Right atrium auricular region (tissue), 2 donors: ENCODE measurements at regions not wholly inside any gene's neighbourhood (a gene's known extent, or its start where the extent isn't known, plus 50 kb on each side); places are given as distances from the start of the nearest gene placed in this dataset.
"Not testable (repeated sequence)": the region's sequence is repeated elsewhere in the genome, so short reads cannot be mapped to it uniquely, and the experiment has no call there.

ENCODE experiments used
- DNase-seq: peaks from one replicate; pipeline ENCODE4 v3.0.0-alpha.2; 2019; ENCODE audit warnings: low spot score
- H3K27ac ChIP-seq, 2 donors: fragments of 200-600 bp; sonication (generic); 1 replicate in 1 of 2; 2 replicates in 1 of 2; pipeline ENCODE4 v1.5.1; 2016 to 2019
- H3K27me3 ChIP-seq, 2 donors: fragments of 200-600 bp; sonication (generic); one replicate each; pipeline versions ENCODE4 v1.5.1 to v1.6.0; 2017 to 2019
- H3K36me3 ChIP-seq: fragments of 200-600 bp; sonication (generic); one replicate; pipeline ENCODE4 v1.5.1; 2016
- H3K4me1 ChIP-seq, 2 donors: fragments of 200-600 bp; sonication (generic); one replicate each; pipeline versions ENCODE4 v1.5.1 to v1.6.0; 2017 to 2019
- H3K4me3 ChIP-seq, 2 donors: fragments of 200-600 bp; sonication (generic); 1 replicate in 1 of 2; 2 replicates in 1 of 2; pipeline ENCODE4 v1.5.1; 2017 to 2019; ENCODE audit warnings: mild to moderate bottlenecking in 1 of 2, moderate library complexity in 1 of 2
- H3K9me3 ChIP-seq, 2 donors: fragments of 200-600 bp; sonication (generic); one replicate each; pipeline ENCODE4 v1.5.1; 2019
- TF ChIP-seq, protein P1 (sequence below), 2 donors: fragments of 200-600 bp; sonication (generic); IDR thresholded peaks; one replicate each; pipeline ENCODE4 v1.5.1; 2019; ENCODE audit warnings: antibody characterized with exemption in 2 of 2

DNA sequence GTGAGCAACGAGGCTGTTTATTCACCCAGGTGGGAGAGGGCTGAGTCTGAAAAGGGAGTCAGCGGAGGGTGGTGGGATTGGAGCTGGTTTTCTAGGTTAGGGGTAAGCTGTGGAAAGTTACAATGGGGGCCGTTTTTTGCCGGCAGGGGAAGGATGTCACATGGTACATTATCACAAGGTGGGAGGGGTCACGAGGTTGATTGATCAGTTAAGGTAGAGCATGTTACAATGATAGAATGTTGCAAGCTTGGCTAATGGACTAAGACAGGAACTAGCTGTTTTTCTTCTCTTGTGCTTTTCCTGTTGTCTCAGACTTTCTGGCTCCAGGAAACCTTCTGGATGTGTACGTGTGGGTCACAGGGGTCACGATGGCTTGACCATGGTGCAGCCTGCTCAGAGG lies 536.3 kb upstream of the HTR2C start:
- H3K27me3 ChIP-seq, result no peaks in the 10 kb centered on the region
- DNase-seq, result no peak
- no peaks in the 10 kb centered on the region for H3K4me1 ChIP-seq
- TF ChIP-seq, protein P1, sequence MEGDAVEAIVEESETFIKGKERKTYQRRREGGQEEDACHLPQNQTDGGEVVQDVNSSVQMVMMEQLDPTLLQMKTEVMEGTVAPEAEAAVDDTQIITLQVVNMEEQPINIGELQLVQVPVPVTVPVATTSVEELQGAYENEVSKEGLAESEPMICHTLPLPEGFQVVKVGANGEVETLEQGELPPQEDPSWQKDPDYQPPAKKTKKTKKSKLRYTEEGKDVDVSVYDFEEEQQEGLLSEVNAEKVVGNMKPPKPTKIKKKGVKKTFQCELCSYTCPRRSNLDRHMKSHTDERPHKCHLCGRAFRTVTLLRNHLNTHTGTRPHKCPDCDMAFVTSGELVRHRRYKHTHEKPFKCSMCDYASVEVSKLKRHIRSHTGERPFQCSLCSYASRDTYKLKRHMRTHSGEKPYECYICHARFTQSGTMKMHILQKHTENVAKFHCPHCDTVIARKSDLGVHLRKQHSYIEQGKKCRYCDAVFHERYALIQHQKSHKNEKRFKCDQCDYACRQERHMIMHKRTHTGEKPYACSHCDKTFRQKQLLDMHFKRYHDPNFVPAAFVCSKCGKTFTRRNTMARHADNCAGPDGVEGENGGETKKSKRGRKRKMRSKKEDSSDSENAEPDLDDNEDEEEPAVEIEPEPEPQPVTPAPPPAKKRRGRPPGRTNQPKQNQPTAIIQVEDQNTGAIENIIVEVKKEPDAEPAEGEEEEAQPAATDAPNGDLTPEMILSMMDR (IDR thresholded peaks at IDR 0.05), result no peak
- H3K27ac ChIP-seq, result no peak overlapping the region
- H3K4me3 ChIP-seq, result no peak overlapping the region
- no peaks in the 10 kb centered on the region for H3K9me3 ChIP-seq
- H3K36me3 ChIP-seq, result no peaks in the 10 kb centered on the region

DNA sequence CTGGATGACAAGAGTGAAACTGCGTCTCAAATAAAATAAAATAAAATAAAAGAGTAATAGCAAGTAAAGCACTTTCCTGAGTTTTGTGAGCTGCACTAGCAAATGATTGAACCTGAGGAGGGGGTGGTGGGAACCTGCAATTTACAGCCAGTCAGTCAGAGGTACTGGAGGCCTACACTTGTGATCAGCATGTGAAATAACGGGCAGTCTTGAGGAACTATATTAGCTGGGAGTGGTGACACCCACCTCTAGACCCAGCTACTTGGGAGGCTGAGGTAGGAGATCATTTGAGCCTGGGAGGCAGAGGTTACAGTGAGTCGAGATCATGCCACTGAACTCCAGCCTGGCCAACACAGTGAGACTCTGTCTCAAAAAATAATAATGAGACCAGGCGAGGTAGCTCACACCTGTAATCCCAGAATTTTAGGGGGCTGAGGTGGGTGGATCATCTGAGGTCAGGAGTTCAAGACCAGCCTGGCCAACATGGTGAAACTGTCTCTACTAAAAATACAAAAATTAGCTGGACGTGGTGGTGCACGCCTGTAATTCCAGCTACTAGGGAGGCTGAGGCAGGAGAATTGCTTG lies 537.1 kb upstream of the HTR2C start:
- H3K27ac ChIP-seq, result no peak overlapping the region
- H3K4me3 ChIP-seq, result no peak overlapping the region
- H3K4me1 ChIP-seq, result no peaks in the 10 kb centered on the region
- no peak for DNase-seq
- no peaks in the 10 kb centered on the region for H3K9me3 ChIP-seq
- H3K27me3 ChIP-seq, result no peaks in the 10 kb centered on the region
- TF ChIP-seq, protein P1 (IDR thresholded peaks at IDR 0.05), result no peak
- no peaks in the 10 kb centered on the region for H3K36me3 ChIP-seq

DNA sequence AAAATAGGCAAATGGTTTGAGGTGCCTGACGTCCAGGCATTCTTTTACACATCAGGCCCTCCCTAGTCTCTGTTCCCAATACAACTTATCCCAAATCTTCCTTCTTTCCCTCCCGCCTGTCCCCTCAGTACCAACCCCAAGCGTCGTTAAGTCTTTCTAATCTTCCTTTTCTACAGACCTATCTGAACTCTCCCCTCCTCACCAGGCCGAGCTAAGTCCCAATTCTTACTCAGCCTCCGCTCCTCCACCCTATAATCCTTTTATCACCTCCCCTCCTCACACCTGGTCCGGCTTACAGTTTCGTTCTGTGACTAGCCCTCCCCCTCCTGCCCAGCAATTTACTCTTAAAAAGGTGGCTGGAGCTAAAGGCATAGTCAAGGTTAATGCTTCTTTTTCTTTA lies 542.4 kb upstream of the HTR2C start:
- not testable (repeated sequence) for H3K9me3 ChIP-seq, H3K4me1 ChIP-seq, H3K4me3 ChIP-seq, H3K27me3 ChIP-seq, H3K36me3 ChIP-seq, H3K27ac ChIP-seq, DNase-seq

DNA sequence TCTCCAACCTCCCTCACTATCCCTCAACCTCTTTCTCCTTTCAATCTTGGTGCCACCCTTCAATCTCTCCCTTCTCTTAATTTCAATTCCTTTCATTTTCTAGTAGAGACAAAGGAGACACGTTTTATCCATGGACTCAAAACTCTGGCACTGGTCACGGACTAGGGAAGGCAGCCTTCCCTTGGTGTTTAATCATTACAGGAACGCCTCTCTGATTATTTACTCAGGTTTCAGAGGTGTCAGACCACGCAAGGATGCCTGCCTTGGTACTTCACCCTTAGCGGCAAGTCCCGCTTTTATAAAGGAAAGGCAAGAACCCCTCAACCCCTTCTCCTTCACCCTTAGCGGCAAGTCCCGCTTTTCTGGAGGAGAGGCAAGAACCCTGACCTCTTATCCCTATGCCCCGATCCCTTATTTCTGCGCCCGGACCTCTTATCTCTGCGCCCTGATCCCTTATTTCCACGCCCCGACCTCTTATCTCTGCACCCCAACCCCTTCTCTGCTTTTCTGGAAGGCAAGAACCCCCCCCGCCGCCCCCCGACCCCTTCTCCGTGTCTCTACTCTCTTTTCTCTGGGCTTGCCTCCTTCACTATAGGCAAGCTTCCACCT lies 543.1 kb upstream of the HTR2C start:
- DNase-seq, H3K36me3 ChIP-seq, H3K9me3 ChIP-seq, H3K27ac ChIP-seq, H3K4me1 ChIP-seq, H3K27me3 ChIP-seq, H3K4me3 ChIP-seq: not testable (repeated sequence)

DNA sequence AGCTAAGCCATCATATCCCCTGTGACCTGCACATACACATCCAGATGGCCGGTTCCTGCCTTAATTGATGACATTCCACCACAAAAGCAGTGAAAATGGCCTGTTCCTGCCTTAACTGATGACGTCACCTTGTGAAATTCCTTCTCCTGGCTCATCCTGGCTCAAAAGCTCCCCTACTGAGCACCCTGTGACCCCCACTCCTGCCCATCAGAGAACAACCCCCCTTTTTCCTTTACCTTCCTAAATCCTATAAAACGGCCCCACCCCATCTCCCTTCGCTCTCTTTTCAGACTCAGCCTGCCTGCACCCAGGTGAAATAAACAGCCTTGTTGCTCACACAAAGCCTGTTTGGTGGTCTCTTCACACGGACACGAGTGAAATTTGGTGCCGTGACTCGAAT lies 543.8 kb upstream of the HTR2C start:
- not testable (repeated sequence) for H3K4me1 ChIP-seq, H3K27me3 ChIP-seq, H3K27ac ChIP-seq, H3K4me3 ChIP-seq, H3K36me3 ChIP-seq, DNase-seq, H3K9me3 ChIP-seq

DNA sequence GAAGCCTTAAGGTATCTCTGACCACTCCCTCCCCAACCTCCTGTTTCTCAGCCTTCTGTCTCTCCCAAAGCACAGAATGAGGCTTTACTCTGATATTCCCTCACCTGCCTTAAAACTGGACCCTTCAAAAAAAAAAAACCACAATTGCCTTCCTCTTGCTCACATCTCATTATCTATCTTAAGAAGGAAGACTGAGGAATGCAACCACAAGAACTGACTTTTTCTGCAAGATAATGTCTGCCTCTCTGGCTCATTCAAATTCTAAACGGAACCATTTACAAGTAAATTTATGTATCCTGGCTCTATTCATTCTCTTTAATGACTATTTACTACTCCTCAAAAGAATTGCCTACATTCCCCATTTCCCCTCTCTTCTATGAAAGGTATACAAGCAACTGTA lies 545.5 kb upstream of the HTR2C start:
- H3K27me3 ChIP-seq, result no peaks in the 10 kb centered on the region
- DNase-seq, result no peak
- H3K4me1 ChIP-seq, result no peaks in the 10 kb centered on the region
- no peaks in the 10 kb centered on the region for H3K36me3 ChIP-seq
- H3K27ac ChIP-seq, result no peak overlapping the region
- H3K9me3 ChIP-seq, result no peaks in the 10 kb centered on the region
- TF ChIP-seq, protein P1 (IDR thresholded peaks at IDR 0.05), result no peak
- H3K4me3 ChIP-seq, result no peak overlapping the region

DNA sequence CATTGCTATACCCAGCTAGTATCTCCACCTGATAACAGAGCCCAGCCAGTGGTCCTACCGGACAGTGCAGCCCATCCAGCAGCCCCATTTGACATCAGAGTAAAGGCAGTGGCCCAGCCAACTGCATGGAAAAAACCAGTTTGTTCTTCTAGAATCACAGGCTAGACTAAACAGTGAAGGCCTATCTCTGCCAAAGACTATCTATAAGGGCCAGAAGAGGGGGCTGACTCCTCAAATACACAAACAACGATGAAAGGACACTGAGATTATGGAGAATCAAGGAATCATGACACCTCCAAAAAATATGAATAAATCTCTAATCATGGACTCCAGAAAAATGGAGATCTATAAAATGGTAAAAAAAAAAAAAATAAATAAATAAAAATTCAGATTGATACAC lies 546.4 kb upstream of the HTR2C start:
- Histone ChIP-seq H3K27ac (no peak overlapping the region), H3K9me3 (no peaks in the 10 kb centered on the region), H3K36me3 (no peaks in the 10 kb centered on the region), H3K27me3 (no peaks in the 10 kb centered on the region), H3K4me1 (no peaks in the 10 kb centered on the region), H3K4me3 (no peak overlapping the region)
- DNase-seq, result no peak
- TF ChIP-seq, protein P1 (IDR thresholded peaks at IDR 0.05), result no peak
